Liver (tissue), 8 donors: ENCODE measurements at regions not wholly inside any gene's neighbourhood (a gene's known extent, or its start where the extent isn't known, plus 50 kb on each side); places are given as distances from the start of the nearest gene placed in this dataset.

Experiments
- DNase-seq: peaks from one replicate; pipeline ENCODE4 v3.0.0-alpha.2; 2017; ENCODE audit warnings: low spot score
- H3K27ac ChIP-seq, 2 donors: one replicate each; pipeline ENCODE4 v1.7.0; 2013; ENCODE audit warnings: inconsistent platforms in 2 of 2, low read length in 2 of 2, control low read depth in 1 of 2, low read depth in 1 of 2, mild to moderate bottlenecking in 1 of 2
- H3K27me3 ChIP-seq, 4 donors: one replicate each; pipeline versions ENCODE4 v1.6.1 to v1.7.0; 2013; ENCODE audit warnings: low read length in 3 of 4, inconsistent platforms in 1 of 4, mild to moderate bottlenecking in 1 of 4, moderate library complexity in 1 of 4; ENCODE audit not compliant: control insufficient read depth in 4 of 4, insufficient read depth in 4 of 4
- H3K36me3 ChIP-seq, 4 donors: one replicate each; pipeline versions ENCODE4 v1.6.1 to v1.7.0; 2013; ENCODE audit warnings: low read length in 3 of 4, mild to moderate bottlenecking in 3 of 4, low read depth in 1 of 4, moderate library complexity in 1 of 4; ENCODE audit not compliant: control insufficient read depth in 4 of 4, insufficient read depth in 3 of 4
- H3K4me1 ChIP-seq, 4 donors: one replicate each; pipeline versions ENCODE4 v1.6.1 to v1.7.0; 2013; ENCODE audit warnings: low read length in 3 of 4, mild to moderate bottlenecking in 3 of 4, moderate library complexity in 1 of 4; ENCODE audit not compliant: control insufficient read depth in 4 of 4, insufficient read depth in 4 of 4
- H3K4me3 ChIP-seq, 3 donors: one replicate each; pipeline versions ENCODE4 v1.6.1 to v1.7.0; 2013; ENCODE audit warnings: low read length in 3 of 3, control low read depth in 1 of 3, low read depth in 1 of 3, mild to moderate bottlenecking in 1 of 3
- H3K9ac ChIP-seq, 2 donors: one replicate each; pipeline ENCODE4 v1.7.0; 2013; ENCODE audit warnings: low read length in 2 of 2, mild to moderate bottlenecking in 2 of 2, moderate library complexity in 2 of 2, control low read depth in 1 of 2, low read depth in 1 of 2
- H3K9me3 ChIP-seq, 4 donors: one replicate each; pipeline versions ENCODE4 v1.6.1 to v1.7.0; 2013; ENCODE audit warnings: low read length in 3 of 4; ENCODE audit not compliant: control insufficient read depth in 4 of 4
- ATF3 ChIP-seq: IDR thresholded peaks from 2 replicates; pipeline ENCODE4 v1.6.1; 2016; ENCODE audit warnings: antibody characterized with exemption
- EGR1 ChIP-seq, 2 donors: IDR thresholded peaks; 2 replicates each; pipeline ENCODE4 v1.6.1; 2016 to 2018; ENCODE audit warnings: antibody characterized with exemption in 2 of 2, low read depth in 2 of 2
- FOXA1 ChIP-seq: IDR thresholded peaks from 2 replicates; pipeline ENCODE4 v1.6.1; 2016; ENCODE audit warnings: antibody characterized with exemption
- FOXA2 ChIP-seq: IDR thresholded peaks from 2 replicates; pipeline ENCODE4 v1.6.1; 2016; ENCODE audit warnings: antibody characterized with exemption
- GABPA ChIP-seq, 2 donors: IDR thresholded peaks in 1 of 2; conservative IDR thresholded peaks in 1 of 2; 2 replicates each; pipeline ENCODE4 v1.6.1; 2016; ENCODE audit warnings: antibody characterized with exemption in 2 of 2, mild to moderate bottlenecking in 1 of 2, moderate library complexity in 1 of 2
- HNF4A ChIP-seq, 2 donors: conservative IDR thresholded peaks; 2 replicates each; pipeline ENCODE4 v1.6.1; 2016; ENCODE audit warnings: antibody characterized with exemption in 2 of 2, mild to moderate bottlenecking in 2 of 2
- HNF4G ChIP-seq: IDR thresholded peaks from 2 replicates; pipeline ENCODE4 v1.6.1; 2016; ENCODE audit warnings: antibody characterized with exemption
- JUND ChIP-seq, 2 donors: IDR thresholded peaks; 2 replicates each; pipeline ENCODE4 v1.6.1; 2016; ENCODE audit warnings: antibody characterized with exemption in 2 of 2
- NR2F2 ChIP-seq: IDR thresholded peaks from 2 replicates; pipeline ENCODE4 v1.6.1; 2016; ENCODE audit warnings: antibody characterized with exemption
- RAD21 ChIP-seq, 2 donors: IDR thresholded peaks; 2 replicates each; pipeline ENCODE4 v1.6.1; 2016; ENCODE audit warnings: antibody characterized with exemption in 2 of 2, mild to moderate bottlenecking in 2 of 2
- RXRA ChIP-seq, 2 donors: IDR thresholded peaks; 2 replicates each; pipeline ENCODE4 v1.6.1; 2017 to 2018; ENCODE audit warnings: antibody characterized with exemption in 2 of 2, mild to moderate bottlenecking in 1 of 2
- SP1 ChIP-seq: IDR thresholded peaks from 2 replicates; pipeline ENCODE4 v1.6.1; 2018; ENCODE audit warnings: antibody characterized with exemption, mild to moderate bottlenecking
- TAF1 ChIP-seq: conservative IDR thresholded peaks from 2 replicates; pipeline ENCODE4 v1.6.1; 2016; ENCODE audit warnings: antibody characterized with exemption, mild to moderate bottlenecking
- YY1 ChIP-seq: IDR thresholded peaks from 2 replicates; pipeline ENCODE4 v1.6.1; 2016; ENCODE audit warnings: antibody characterized with exemption, mild to moderate bottlenecking
- WGBS: extraction: QIAGEN DNeasy Blood & Tissue Kit; methylation state at CpG from one replicate; pipeline ENCODE4 v1.1.7; 2013; 5-methylcytosine and 5-hydroxymethylcytosine counted together
- TF ChIP-seq, protein P1 (sequence below): IDR thresholded peaks from 2 replicates; pipeline ENCODE4 v1.6.1; 2016; ENCODE audit warnings: antibody characterized with exemption
- TF ChIP-seq, protein P2 (sequence below): fragments of 150-350 bp; IDR thresholded peaks from 2 replicates; pipeline ENCODE4 v1.5.1; 2017; ENCODE audit warnings: improper control_type of control experiment, low read depth, low read length; ENCODE audit not compliant: missing input control
- donor health status: healthy.
- donor health status: healthy.
- donor health status: healthy.
- donor health status: healthy.
- donor health status: healthy.

DNA sequence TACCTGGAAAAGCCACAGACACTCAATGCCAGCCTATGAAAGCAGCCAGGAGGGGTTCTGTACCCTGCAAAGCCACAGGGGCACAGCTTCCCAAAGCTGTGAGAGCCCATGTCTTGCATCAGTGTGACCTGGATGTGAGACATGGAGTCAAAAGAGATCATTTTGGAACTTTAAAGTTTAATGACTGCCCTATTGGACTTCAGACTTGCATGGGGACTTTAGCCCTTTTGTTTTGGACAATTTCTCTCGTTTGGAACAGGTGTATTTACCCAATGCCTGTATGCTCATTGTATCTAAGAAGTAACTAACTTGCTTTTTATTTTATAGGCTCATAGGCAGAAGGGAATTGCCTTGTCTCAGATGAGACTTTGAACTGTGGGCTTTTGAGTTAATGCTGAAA lies 244.9 kb upstream of the TYRP1 start:
- Histone ChIP-seq H3K9ac (no peak overlapping the region), H3K27me3 (no peaks in the 10 kb centered on the region), H3K36me3 (no peaks in the 10 kb centered on the region), H3K4me1 (no peaks in the 10 kb centered on the region), H3K27ac (no peak overlapping the region), H3K4me3 (no peak overlapping the region), H3K9me3 (no peaks in the 10 kb centered on the region)
- DNase-seq: no peak
- TF ChIP-seq NR2F2 (no peak), HNF4A (conservative IDR thresholded peaks at IDR 0.05) (peak; percentile 59 to 67)
- WGBS: 22% methylated on average over 1 of the region's 1 CpG

DNA sequence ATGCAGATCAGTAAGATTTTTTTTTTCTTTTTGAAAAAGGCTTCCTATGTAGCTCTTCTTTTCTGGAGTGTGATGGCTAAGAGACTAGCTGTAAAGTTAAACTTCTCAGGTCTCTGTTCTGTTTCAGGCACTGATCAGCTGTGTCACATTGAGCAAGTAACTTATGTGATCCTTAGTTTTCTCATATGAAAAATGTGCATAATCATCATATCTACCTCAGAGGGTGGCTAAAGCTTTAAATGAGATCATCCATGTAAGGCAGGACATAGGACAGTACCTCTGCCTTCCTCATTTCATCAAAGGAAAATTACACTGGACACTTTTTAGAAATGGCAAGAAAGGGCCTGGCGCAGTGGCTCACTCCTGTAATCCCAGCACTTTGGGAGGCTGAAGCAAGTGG lies 235.9 kb upstream of the TYRP1 start:
- 92% methylated on average over 1 of the region's 1 CpG for WGBS
- Histone ChIP-seq H3K27me3 (peaks cover 0 to 6% (median 0%) of the 10 kb centered on the region in 4 donors), H3K9me3 (no peaks in the 10 kb centered on the region), H3K4me1 (no peaks in the 10 kb centered on the region), H3K4me3 (no peak overlapping the region), H3K27ac (no peak overlapping the region), H3K36me3 (no peaks in the 10 kb centered on the region), H3K9ac (no peak overlapping the region)
- DNase-seq: no peak
- TF ChIP-seq TAF1 (no peak), RXRA (IDR thresholded peaks at IDR 0.05) (no peak), HNF4A (conservative IDR thresholded peaks at IDR 0.05) (no peak), GABPA (IDR thresholded peaks at IDR 0.05 in 1 of 2, conservative IDR thresholded peaks at IDR 0.05 in 1 of 2) (no peak), HNF4G (no peak)
- TF ChIP-seq, protein P1, sequence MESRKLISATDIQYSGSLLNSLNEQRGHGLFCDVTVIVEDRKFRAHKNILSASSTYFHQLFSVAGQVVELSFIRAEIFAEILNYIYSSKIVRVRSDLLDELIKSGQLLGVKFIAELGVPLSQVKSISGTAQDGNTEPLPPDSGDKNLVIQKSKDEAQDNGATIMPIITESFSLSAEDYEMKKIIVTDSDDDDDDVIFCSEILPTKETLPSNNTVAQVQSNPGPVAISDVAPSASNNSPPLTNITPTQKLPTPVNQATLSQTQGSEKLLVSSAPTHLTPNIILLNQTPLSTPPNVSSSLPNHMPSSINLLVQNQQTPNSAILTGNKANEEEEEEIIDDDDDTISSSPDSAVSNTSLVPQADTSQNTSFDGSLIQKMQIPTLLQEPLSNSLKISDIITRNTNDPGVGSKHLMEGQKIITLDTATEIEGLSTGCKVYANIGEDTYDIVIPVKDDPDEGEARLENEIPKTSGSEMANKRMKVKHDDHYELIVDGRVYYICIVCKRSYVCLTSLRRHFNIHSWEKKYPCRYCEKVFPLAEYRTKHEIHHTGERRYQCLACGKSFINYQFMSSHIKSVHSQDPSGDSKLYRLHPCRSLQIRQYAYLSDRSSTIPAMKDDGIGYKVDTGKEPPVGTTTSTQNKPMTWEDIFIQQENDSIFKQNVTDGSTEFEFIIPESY: no peak
- TF ChIP-seq, protein P2, sequence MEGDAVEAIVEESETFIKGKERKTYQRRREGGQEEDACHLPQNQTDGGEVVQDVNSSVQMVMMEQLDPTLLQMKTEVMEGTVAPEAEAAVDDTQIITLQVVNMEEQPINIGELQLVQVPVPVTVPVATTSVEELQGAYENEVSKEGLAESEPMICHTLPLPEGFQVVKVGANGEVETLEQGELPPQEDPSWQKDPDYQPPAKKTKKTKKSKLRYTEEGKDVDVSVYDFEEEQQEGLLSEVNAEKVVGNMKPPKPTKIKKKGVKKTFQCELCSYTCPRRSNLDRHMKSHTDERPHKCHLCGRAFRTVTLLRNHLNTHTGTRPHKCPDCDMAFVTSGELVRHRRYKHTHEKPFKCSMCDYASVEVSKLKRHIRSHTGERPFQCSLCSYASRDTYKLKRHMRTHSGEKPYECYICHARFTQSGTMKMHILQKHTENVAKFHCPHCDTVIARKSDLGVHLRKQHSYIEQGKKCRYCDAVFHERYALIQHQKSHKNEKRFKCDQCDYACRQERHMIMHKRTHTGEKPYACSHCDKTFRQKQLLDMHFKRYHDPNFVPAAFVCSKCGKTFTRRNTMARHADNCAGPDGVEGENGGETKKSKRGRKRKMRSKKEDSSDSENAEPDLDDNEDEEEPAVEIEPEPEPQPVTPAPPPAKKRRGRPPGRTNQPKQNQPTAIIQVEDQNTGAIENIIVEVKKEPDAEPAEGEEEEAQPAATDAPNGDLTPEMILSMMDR: no peak

DNA sequence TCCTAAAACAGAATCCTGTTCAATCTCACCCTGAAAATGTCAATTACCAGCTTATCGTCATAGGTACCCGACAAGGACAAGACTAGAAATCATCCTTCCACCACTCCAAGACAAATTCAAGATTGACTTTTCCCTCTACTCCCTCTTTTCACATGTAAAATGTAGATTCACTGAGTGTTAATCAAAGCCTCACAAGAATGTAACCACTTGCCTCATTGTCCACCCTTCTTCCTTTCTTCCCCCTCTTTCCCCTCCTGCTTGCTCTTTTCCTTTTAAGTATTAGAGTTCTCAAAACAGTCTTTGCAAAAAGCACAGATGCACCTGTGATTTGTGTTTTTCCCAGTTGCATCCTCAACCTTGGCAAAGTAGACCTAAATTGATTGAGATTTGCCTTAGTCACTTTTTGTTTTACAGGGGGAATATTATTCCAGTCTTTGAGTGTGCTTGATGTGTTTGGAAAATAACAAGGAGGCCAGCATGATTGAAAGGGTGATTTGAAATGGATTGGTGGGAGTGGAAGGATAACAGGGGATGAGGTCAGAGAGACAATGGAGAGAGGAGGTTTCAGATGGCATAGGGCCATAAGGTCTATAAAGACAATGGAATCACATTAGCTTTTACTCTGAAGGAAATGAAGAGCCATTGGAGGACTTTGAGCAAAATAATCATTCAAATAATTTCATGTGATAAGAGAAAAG lies 231.3 kb upstream of the TYRP1 start:
- Histone ChIP-seq H3K9ac (no peak overlapping the region), H3K27me3 (peaks cover 0 to 6% (median 0%) of the 10 kb centered on the region in 4 donors), H3K4me3 (no peak overlapping the region), H3K9me3 (no peaks in the 10 kb centered on the region), H3K4me1 (no peaks in the 10 kb centered on the region), H3K27ac (no peak overlapping the region), H3K36me3 (no peaks in the 10 kb centered on the region)
- TF ChIP-seq TAF1 (no peak), HNF4G (no peak), RXRA (IDR thresholded peaks at IDR 0.05) (no peak), SP1 (no peak), HNF4A (conservative IDR thresholded peaks at IDR 0.05) (no peak), GABPA (IDR thresholded peaks at IDR 0.05 in 1 of 2, conservative IDR thresholded peaks at IDR 0.05 in 1 of 2) (no peak), ATF3 (no peak), EGR1 (IDR thresholded peaks at IDR 0.05; ENCODE audit: low read depth in 2 of 2) (no peak), FOXA2 (no peak), FOXA1 (no peak), YY1 (no peak), JUND (IDR thresholded peaks at IDR 0.05) (no peak), RAD21 (IDR thresholded peaks at IDR 0.05) (no peak)
- TF ChIP-seq, protein P2: no peak
- no peak for DNase-seq
- WGBS: 82% methylated on average over 2 of the region's 2 CpGs
